PC-3 (cell line): ENCODE measurements at regions not wholly inside any gene's neighbourhood (a gene's known extent, or its start where the extent isn't known, plus 50 kb on each side); places are given as distances from the start of the nearest gene placed in this dataset.

Experiments
- CTCF ChIP-seq: fragments of 300-600 bp; sonication (generic); conservative IDR thresholded peaks from 2 replicates; pipeline ENCODE4 v1.5.1; 2017; ENCODE audit warnings: antibody characterized with exemption, low read depth, mild to moderate bottlenecking, low read length
- EZH2 ChIP-seq: fragments of 300-600 bp; sonication (generic); IDR thresholded peaks from one replicate; pipeline ENCODE4 v1.6.1; 2017; ENCODE audit warnings: antibody characterized with exemption, mild to moderate bottlenecking, low read length; ENCODE audit not compliant: unreplicated experiment

GRCh38 chr3:72271923-72272322 lies 487.0 kb upstream of the PROK2 start:
- TF ChIP-seq CTCF (no peak), EZH2 (no peak)
